ENCODE measurements at regions not wholly inside any gene's neighbourhood (a gene's known extent, or its start where the extent isn't known, plus 50 kb on each side); places are given as distances from the start of the nearest gene placed in this dataset.
A peak's percentile ranks its signal among the peaks of the same experiment; 100 is the strongest.

- ATAC-seq = no peak
- intact Hi-C loops (cut with DNase I) = no loop called here
- TF ChIP-seq POLR2A (IDR thresholded peaks at IDR 0.05) = no peak
- TF ChIP-seq, protein P1, sequence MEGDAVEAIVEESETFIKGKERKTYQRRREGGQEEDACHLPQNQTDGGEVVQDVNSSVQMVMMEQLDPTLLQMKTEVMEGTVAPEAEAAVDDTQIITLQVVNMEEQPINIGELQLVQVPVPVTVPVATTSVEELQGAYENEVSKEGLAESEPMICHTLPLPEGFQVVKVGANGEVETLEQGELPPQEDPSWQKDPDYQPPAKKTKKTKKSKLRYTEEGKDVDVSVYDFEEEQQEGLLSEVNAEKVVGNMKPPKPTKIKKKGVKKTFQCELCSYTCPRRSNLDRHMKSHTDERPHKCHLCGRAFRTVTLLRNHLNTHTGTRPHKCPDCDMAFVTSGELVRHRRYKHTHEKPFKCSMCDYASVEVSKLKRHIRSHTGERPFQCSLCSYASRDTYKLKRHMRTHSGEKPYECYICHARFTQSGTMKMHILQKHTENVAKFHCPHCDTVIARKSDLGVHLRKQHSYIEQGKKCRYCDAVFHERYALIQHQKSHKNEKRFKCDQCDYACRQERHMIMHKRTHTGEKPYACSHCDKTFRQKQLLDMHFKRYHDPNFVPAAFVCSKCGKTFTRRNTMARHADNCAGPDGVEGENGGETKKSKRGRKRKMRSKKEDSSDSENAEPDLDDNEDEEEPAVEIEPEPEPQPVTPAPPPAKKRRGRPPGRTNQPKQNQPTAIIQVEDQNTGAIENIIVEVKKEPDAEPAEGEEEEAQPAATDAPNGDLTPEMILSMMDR (IDR thresholded peaks at IDR 0.05) = no peak
Observed at GRCh38 chr16:51401673-51402072, 250.6 kb upstream of the SALL1 start.

GRCh38 chr16:51399908-51400670 lies 249.0 kb upstream of the SALL1 start:
- H3K27ac ChIP-seq = no peak overlapping the region
- H3K27me3 ChIP-seq = no peaks in the 10 kb centered on the region
- no peak overlapping the region for H3K4me3 ChIP-seq
- peaks cover 55% of the 10 kb centered on the region for H3K4me1 ChIP-seq
- TF ChIP-seq, protein P1 (IDR thresholded peaks at IDR 0.05) = no peak
- TF ChIP-seq POLR2A (IDR thresholded peaks at IDR 0.05) = no peak
- intact Hi-C loops (cut with DNase I) = no loop called here
- WGBS, 2 donors = 89 to 96% methylated on average over 5 of the region's 5 CpGs
- DNase-seq (no peak), ATAC-seq (no peak)
- no peaks in the 10 kb centered on the region for H3K9me3 ChIP-seq
- H3K36me3 ChIP-seq (replicated peaks in 1 of 2; ENCODE audit: insufficient read depth in 1 of 2, low read depth in 2 of 2) = no peaks in the 10 kb centered on the region

More at GRCh38 chr16:51401673-51402072, 250.6 kb upstream of the SALL1 start:
- Histone ChIP-seq H3K4me3 (no peak overlapping the region), H3K4me1 (peaks cover 71% of the 10 kb centered on the region), H3K36me3 (replicated peaks in 1 of 2; ENCODE audit: insufficient read depth in 1 of 2, low read depth in 2 of 2) (no peaks in the 10 kb centered on the region), H3K27ac (peak overlapping the region; percentile 82 to 85 (median 84)), H3K27me3 (no peaks in the 10 kb centered on the region), H3K9me3 (no peaks in the 10 kb centered on the region)
- 93 to 98% methylated on average over 2 of the region's 2 CpGs for WGBS, 2 donors
- no peak for DNase-seq

- intact Hi-C loops (cut with DNase I) = no loop called here
- H3K27me3 ChIP-seq = no peaks in the 10 kb centered on the region
- no peak overlapping the region for H3K4me3 ChIP-seq
- no peak overlapping the region for H3K27ac ChIP-seq
- H3K36me3 ChIP-seq (replicated peaks in 1 of 2; ENCODE audit: insufficient read depth in 1 of 2, low read depth in 2 of 2) = no peaks in the 10 kb centered on the region
- H3K4me1 ChIP-seq = peaks cover 7% of the 10 kb centered on the region
- TF ChIP-seq, protein P1 (IDR thresholded peaks at IDR 0.05) = no peak
- TF ChIP-seq POLR2A (IDR thresholded peaks at IDR 0.05) = no peak
- H3K9me3 ChIP-seq = no peaks in the 10 kb centered on the region
- ATAC-seq (no peak), DNase-seq (no peak)
Observed at GRCh38 chr16:51394421-51394820, 243.4 kb upstream of the SALL1 start.

- H3K36me3 ChIP-seq (replicated peaks in 1 of 2; ENCODE audit: insufficient read depth in 1 of 2, low read depth in 2 of 2) = no peaks in the 10 kb centered on the region
- H3K4me3 ChIP-seq = no peak overlapping the region
- DNase-seq = no peak
- H3K4me1 ChIP-seq = no peaks in the 10 kb centered on the region
- no peaks in the 10 kb centered on the region for H3K27me3 ChIP-seq
- H3K27ac ChIP-seq = no peak overlapping the region
- H3K9me3 ChIP-seq = no peaks in the 10 kb centered on the region
- ATAC-seq = no peak
- intact Hi-C loops (cut with DNase I) = no loop called here
- no peak for TF ChIP-seq POLR2A (IDR thresholded peaks at IDR 0.05)
- TF ChIP-seq, protein P1 (IDR thresholded peaks at IDR 0.05) = no peak
- 73 to 87% methylated on average over 2 of the region's 2 CpGs for WGBS, 2 donors
Observed at GRCh38 chr16:51393381-51394005, 242.4 kb upstream of the SALL1 start.
